OCI-LY3 (cell line): ENCODE measurements at regions not wholly inside any gene's neighbourhood (a gene's known extent, or its start where the extent isn't known, plus 50 kb on each side); places are given as distances from the start of the nearest gene placed in this dataset.

ENCODE experiments used
- CTCF ChIP-seq: fragments of 200-600, 300-600 bp; sonication (generic); IDR thresholded peaks from 2 replicates; pipeline ENCODE4 v1.5.1; 2014; ENCODE audit warnings: antibody characterized with exemption, low read length, low read depth
- EZH2phosphoT487 ChIP-seq: fragments of 200-600 bp; shearing (Covaris generic); IDR thresholded peaks from 2 replicates; pipeline ENCODE4 v1.6.1; 2018; ENCODE audit warnings: antibody characterized with exemption, mixed run types, low read depth

- TF ChIP-seq CTCF (no peak), EZH2phosphoT487 (no peak)
Observed at GRCh38 chr6:45757443-45758130, 258.1 kb downstream of the CLIC5 start.
